Stimulated activated CD4-positive, alpha-beta T cell treated with anti-CD3 and anti-CD28 coated beads, Interleukin-1b, Interleukin-23, amount 100 ng/mL, for 1 hour (primary cell): ENCODE measurements at regions not wholly inside any gene's neighbourhood (a gene's known extent, or its start where the extent isn't known, plus 50 kb on each side); places are given as distances from the start of the nearest gene placed in this dataset.
"Not testable (repeated sequence)": the region's sequence is repeated elsewhere in the genome, so short reads cannot be mapped to it uniquely, and the experiment has no call there.

Experiments
- DNase-seq, 2 donors: peaks; one replicate each; pipeline ENCODE4 v3.0.0-alpha.2; 2020; ENCODE audit warnings: low read depth in 2 of 2

DNA sequence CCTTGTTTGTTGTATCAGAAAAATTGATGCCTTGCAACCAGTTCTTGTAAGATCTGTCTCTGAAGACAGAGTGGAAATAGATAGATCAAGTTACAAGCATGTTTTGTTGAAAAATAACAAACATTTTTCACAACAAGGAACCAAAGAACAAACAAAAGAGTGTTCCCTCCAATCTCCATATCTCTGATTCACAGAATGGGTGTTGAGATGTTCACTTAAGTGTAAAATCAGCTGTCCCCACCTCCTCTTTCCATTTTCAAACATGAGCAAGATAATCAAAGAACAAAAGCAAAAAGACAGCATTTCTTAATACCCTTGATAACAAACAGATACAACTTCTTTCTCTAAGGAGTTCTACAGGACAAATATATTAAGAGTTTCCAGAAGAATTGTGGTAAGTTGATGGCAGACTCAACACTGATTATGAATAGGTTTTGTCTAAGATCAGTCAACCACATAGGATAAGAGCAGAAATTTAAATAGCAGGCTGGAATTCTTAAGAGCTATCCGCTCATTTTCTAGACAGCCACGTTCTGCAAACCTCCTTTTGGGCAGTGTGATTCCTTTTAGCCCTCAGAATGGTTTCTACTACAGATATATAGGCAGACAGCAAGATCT is 970.9 kb upstream of the AUTS2 start:
- DNase-seq = no peak

DNA sequence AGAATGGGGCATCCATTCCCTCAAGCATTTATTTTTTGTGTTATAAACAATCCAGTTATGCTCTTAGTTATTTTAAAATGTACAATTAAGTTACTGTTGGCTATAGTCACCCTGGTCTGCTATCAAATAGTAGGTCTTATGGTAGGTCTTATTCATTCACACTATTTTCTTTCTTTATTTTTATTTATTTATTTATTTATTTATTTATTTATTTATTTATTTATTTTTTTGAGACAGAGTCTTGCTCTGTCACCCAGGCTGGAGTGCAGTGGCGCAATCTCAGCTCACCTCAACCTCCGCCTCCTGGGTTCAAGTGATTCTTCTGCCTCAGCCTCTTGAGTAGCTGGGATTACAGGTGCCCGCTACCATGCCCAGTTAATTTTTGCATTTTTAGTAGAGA is 967.4 kb upstream of the AUTS2 start:
- DNase-seq = not testable (repeated sequence)

DNA sequence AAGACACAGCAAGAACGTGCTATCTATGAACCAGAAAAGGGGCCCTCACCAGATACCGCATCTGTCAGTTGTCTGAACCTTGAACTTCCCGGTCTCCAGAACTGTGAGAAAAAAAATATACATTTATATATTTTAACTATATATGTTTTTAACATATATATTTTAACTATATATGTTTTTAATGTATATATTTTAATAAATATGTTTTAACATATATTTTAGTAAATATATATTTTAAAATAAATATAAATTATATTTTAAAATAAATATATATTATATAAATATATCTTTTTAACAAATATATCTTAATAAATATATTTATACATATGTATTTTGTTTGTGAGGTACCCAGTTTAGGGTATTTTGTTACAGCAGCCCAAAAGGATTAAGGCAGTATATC is 958.2 kb upstream of the AUTS2 start:
- DNase-seq = no peak

DNA sequence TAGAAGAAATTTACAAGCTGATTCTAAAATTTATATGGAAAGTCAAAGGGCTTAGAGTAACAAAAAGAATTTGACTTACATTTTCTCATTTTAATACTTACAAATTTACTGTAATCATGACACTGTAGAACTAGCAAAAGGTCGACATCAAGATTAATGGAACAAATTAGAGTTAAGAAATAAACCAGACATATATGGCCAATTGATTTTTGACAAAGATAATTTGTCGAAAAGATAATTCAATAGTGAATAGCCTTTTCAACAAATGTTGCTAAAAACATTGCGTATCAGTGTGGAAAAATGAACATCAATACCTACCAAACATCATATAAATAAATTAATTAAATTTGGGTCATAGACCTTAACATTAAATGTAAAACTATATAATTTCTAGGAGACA is 955.5 kb upstream of the AUTS2 start:
- DNase-seq = no peak

DNA sequence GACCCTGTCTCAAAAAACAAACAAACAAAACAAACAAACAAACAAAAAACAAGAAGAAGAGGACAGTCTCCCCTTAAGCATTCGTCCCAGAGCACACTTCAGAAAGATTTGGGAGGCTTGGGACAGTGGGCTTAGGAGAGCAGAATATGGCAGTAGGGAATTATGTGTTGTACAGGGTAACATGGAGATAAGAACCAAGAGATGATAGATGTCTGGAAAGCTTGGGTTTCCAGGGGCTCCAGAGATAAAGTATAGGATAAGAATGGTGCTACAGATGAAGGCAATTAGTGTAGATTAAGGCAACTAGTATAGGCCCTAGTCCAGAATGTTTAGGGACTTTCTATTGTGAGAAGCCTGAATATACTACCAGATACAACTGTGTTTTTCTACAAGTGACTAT is 934.9 kb upstream of the AUTS2 start:
- DNase-seq = no peak

DNA sequence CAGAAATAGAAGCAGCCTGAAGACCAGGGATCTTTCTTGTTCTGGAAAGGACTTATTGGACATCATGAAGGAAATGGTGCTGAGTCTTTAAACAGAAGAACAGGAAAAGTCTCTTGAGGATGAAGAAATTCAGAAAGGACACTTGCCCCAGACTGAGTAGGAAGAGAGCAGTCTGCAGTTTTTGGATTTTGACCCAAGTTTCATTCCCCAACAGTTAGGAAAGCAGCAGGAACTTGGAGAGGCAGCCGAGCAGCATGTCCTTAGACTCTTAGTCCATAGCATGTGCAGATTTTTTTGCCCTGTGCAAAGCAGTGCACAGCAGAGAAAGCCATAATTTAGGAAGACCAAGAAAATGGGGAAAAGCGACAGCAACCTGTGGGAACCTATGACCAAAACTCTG is 927.2 kb upstream of the AUTS2 start:
- no peak for DNase-seq

DNA sequence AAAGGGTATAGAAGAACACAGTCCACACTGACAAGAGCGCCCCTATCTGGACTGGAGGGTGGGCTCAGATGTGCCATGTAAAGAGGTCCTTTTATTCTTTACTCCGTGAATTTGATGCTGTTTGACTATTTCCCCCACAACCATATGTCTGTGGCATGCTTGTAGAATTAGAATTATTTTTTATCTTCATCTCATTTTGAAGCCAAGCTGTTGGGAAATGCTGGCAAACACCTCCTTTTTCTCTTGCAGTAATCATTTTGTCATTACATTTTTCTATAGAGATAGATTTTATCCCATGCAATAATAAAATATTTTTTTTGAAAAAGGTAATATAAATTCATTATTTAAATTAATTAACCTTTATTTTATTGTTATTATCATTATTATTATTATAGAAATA is 926.6 kb upstream of the AUTS2 start:
- DNase-seq = no peak

DNA sequence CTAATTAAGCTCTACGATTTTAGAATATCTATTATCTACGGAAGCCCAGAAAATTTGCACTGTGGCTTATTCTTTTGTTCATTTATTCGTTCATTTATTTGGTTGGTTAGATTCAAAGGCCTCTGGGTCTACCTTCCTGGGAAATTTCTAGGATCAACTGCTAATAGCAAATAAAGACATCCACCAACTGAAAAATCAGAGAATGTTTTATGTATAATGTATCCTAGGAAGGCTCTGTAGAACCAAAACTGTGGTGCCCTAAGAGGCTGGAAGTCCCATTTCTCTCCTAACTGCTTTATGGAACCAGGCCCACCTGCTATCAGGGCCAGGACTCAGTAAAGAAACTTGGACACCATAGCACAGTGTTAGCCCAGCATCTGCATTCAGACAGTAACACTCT is 923.4 kb upstream of the AUTS2 start:
- no peak for DNase-seq

DNA sequence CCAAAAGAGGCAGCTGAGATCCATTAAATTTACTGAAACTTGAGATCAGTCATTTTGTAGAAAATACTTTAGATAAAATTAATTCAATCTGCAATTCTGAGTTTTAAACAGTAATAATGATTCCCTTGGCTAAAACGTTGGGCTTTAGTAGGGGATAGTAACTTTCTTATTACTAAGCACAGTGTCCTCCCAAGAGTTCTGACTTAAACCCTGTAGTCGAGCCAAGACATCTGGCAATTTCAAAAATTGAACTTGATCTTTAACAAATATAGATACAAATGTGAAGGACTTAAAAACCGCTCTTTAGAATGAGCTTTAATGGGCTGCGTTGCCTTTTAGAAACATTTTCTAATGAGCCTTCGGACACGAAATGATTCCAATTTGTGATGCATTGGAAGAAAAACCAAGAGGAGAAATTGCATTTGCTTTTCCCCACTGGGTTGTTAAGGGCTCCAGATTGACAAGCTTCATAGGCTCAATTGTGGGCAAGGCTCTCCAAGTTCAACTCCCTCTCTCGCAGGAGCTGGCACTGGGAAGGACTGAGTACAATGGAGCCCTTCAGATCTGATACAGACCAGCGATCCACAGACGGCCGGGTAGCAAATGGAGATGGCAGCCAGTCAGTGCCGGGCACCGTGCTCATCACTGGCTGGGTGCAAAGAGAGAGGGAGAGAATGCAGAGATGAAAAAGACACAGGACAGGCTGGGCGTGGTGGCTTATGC is 921.3 kb upstream of the AUTS2 start:
- no peak for DNase-seq

DNA sequence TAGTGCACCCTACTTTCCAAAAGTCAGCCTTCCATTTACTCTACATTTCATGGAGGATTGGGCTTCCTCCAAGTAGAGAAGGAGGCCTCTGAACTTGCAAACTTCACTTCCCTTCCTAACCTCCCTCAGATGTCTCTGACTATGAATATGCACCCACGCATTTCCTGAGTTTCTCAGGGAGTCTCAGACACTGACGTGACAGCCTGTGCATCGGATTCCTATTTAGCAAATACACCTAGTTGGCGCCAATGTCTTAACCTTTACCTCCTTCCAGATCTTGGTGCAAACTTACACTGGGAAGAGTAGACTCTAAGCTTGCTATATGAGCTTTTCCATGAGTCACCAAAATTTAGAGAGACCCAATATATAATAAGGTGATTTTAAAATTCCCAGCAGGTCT is 920.1 kb upstream of the AUTS2 start:
- no peak for DNase-seq

DNA sequence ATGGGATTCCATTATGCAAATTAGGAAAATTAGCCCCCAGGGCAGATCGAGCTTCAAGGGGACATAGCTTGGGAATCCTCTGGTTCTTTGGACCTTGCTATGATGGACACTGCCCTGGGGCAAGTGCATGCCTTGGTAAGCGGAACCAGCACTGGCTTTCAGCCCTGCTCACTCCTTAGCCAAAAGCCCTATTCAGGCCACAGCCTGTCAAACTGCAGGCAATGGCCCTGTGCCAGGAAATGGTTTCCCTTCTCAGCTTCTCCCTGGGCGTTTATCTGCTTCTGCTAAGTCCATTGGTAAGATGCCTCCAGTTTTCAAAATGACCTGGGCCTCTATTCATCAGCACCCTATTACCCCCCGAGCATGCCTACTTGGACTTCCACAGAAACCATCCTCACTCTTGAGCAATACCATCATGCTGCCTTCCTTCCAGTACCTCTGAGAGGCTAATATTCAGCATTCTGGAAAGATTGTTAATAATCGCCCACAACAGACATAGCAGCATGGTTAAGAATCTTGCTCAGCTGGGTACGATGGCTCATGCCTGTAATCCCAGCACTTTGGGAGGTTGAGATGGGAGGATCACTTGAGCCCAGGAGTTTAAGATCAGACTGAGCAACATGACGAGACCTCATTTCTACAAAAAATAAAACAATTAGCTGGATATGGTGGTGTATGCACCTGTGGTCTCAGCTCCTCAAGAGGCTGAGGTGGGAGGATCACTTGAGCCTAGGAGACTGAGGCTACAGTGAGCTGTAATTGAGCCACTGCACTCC is 918.6 kb upstream of the AUTS2 start:
- DNase-seq = no peak

DNA sequence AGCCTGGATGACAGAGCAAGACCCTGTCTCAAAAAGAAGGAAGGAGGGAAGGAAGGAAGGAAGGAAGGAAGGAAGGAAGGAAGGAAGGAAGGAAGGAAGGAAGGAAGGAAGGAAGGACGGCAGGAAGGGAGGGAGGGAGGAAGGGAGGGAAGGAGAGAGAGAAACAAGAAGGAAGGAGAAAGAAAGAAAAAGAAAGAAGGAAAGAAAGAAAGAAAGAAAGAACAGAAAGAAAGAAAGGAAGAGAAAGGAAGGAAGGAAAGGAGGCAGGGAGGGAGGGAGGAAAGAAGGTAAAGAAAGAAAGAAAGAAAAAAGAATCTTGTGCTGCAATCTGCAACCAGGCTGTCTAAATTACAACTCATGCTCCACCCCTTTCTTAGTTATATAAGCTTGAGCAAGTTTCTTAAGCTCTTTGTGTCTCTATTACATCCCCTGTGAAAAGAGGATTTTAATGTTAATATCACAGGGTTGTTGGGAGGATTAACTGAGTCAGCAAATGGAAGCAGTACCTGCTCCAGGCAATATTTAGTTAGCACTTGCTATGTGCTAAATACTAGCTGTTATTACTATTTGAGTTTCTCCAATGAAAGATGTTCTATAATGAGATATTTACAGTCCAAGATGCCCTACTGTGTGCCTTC is 917.9 kb upstream of the AUTS2 start:
- DNase-seq = no peak

DNA sequence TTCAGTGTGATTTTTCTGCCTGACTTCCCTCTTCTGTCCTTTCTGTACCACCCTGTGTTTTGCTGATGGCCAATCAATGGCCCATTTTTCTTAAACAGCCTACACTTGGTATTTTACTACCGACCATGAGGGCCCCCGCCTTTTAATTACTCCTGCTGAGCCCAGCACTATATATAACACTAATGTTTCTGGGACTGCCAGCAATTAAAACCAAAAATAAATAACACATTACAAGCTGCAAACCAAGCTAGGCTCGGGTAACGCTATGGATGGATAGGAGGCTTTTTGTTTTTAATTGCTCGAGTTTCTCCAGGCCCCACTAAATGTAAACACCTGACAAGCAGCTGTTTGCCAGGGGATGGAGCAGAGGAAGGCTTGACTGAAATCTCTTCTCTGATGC is 915.4 kb upstream of the AUTS2 start:
- no peak for DNase-seq

DNA sequence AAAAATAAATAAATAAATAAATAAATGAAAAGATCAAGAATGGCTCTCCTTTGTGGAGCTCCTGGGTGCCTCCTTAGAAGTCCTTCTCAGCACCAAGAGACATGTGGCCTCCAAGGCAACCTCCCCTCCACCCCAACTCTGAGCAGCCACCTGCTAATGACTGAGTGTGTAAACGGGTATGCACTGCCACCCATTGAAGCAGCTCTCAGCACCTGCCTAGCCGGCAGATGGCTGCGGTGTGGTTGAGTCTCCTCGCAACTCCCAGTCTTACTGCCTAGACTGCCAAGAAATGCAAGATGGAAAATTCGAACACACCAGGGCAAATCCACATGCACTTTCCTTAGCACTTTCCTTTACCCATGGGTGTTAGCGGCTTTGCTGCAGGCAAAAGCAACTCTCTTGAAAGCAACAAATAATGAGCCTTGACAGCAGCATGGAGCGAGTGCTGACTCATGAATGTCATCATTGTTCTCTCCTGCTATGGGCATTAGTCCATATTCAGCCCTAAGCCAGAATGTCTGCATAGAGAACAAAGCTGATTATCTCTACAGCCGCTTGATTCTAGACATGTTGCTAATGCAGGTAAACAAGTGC is 913.9 kb upstream of the AUTS2 start:
- DNase-seq = no peak

DNA sequence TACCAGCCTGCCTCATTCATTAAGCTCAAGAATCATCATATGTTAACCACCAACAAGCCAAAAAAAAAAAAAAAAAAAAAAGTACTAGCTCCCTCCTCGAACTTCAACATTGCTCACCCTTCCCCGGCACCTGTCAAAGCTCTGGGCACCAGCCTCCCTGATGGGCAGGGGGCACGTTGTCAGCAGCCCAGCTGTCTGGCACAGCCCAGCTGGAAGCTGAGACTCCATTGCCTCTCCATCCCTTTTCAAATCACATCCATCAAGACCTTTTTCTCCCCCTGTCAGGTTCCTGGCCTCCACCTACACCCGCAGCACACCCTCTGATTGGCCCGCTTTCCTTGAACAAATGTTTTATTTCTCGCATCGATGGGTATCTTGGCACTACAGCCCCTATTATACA is 913.3 kb upstream of the AUTS2 start:
- no peak for DNase-seq

DNA sequence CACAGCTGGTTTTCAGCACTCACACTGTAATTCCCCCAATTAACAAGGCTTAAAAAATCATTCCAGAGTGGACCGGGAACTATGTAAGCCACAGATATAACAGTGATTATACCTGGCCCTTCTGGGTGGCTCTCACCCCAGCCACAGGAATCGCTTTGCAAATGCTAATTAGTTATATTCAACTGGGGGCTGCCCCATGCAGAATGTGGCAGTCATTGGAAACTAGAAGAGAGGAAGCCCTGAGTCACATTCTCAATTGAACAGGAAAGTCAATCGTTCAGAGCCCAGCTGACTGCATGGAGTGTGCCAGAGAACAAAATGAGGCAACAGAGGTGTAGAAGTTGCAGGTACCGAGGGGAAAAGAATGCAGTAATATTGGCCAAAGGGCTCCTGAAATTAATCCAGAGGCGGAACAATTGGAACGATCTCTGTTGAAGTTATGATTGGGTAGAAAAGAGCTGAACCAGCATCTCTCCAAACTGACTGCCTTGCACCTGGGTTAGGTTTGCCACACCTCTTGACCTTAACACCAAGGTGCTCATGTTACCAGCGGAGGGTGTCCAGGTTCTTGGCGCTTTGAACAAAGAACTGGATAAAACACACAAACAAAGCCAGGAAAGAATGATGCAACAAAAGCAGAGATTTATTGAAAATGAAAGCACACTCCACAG is 909.7 kb upstream of the AUTS2 start:
- DNase-seq = no peak

DNA sequence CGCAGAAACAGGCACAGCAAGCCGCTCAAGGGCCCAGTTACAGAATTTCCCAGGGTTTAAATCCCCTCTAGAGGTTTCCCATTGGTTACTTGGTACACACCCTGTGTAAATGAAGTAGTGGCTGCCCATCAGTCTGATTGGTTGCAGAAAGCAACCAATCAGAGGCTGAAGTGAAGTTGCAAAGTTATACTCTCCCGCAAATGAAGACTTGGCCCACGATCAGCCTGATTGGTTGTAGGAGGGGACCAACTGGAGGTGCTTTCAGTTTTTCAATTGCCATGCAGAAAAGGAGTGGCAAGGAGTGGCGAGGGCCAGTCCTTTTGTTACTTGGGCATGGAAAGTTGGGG is 909.2 kb upstream of the AUTS2 start:
- DNase-seq = no peak

DNA sequence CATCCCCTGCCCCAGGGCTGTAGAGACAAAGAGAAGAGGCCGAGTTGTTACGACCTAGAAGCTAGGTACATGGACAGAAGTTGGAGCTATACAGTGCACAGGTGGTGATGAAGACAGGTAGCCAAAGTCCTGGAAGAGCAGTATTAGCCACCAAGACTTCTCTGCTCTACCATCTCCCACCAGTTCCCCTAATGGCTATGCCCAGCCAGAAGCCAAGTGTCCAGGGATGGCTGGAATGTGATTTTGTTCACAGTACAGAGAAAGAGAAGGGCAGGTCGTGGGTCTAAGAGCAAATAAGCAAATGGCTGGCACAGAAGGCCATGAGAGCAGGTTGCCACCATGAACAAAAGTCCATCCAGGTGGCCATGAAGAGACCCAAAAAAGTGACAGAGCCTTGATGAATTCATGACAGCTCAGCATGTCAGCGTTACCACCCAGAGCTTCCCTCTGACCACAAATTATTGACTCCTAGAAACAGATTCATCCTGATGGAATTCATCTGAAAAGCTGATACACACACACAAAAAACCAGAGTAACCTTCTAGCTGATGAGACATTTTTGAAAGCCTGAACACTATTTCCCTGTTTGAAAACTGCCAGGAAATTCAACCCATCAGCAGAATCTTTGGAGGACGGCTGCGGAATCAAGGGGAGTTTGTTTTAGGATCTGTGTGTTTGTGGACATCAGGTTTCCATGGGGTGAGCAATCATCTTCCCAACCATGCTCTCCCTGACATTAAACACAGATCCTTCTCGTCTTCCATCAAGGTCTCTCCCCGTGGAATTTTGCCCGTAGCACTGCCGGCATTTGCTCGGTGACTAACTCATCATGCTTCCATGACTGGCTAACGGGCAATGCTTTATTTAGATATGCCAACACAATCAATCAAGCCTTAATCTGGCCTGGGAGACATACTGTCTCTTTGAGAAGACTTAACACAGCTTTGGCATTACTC is 906.7 kb upstream of the AUTS2 start:
- DNase-seq = no peak

DNA sequence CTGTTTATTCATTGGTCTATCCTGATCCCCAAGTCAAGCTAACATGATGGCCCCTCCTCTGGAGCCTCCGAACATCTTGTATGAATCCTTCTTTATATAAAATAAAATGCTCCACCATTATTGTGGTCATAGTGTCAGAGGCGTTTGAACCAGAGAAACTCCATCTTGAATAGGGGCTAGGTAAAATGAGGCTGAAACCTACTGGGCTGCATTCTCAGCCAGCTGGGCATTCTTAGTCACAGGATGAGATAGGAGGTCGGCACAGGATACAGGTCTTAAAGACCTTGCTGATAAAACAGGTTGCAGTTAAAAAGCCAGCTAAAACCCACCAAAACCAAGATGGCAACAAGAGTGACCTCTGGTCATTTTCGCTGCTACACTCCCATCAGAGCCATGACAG is 905.8 kb upstream of the AUTS2 start:
- DNase-seq = no peak

DNA sequence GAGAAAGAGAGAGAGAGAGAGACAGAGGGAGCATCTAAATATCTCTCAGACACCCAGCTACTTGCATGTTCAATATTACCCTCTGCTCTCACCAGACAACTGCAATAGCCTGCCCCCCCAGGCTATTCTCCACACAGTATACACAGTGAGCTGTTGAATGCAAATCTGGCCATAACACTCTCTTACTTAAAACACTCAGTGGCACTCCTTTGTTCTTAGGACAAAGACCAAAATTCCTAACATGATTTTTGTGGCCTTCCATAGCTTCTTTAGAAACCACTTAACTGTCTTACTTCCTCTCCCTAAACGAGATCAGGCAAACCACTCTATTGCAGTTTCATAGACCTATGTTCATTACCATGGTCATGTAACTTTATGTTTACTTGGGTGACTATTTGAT is 903.6 kb upstream of the AUTS2 start:
- no peak for DNase-seq

DNA sequence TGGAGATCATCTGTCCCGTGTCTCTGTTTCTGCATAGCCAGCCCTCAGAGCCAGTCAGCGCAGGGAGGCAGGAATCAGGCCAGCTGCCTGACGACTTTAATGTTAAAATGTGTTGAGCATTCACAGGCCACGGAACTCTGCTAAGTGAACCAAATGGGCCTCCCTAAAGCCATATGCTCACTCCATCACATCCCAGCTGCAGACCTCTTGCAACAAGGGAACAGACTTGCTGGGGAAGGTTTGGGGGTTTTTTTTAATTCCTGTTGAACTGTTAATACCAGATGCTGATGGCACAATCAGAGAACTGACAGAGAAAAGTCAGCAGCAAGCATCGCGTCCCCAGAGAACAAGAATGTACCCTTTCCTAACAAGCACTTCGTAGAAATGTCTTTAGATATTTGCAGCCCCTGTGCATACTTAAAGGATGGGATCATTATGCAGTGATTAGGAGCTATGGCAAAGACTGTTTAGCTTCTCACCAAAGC is 900.4 kb upstream of the AUTS2 start:
- no peak for DNase-seq
